OCI-LY7 (cell line): ENCODE measurements at regions not wholly inside any gene's neighbourhood (a gene's known extent, or its start where the extent isn't known, plus 50 kb on each side); places are given as distances from the start of the nearest gene placed in this dataset.

Source experiments
- BruUV-seq: library from RNA; stranded (reverse); fragments of 400-500 nt; replicated peaks from 2 replicates; lab custom pipeline; 2021; lab: Mats Ljungman, UMichigan
- CTCF ChIA-PET: fragments of 300-600 bp; sonication (Branson Sonifier 250); formaldehyde crosslinking; loops from one replicate; lab custom pipeline; 2022; ENCODE audit warnings: antibody characterized with exemption; ENCODE audit not compliant: unreplicated experiment; lab: Charles Lee
- POLR2A ChIA-PET: fragments of 300-600 bp; sonication (Branson Sonifier 250); formaldehyde crosslinking; loops from one replicate; lab custom pipeline; 2022; ENCODE audit warnings: antibody characterized with exemption; lab: Charles Lee
- DNase-seq: peaks from one replicate; pipeline ENCODE4 v3.0.0-alpha.2; 2015; ENCODE audit warnings: low spot score
- H2AFZ ChIP-seq: fragments of 200-600 bp; sonication (generic), shearing (Covaris generic); 2 replicates; pipeline ENCODE4 v1.6.1; 2014; ENCODE audit warnings: mild to moderate bottlenecking, antibody characterized with exemption, low read length, moderate library complexity
- H3K27ac ChIP-seq: fragments of 200-600 bp; sonication (generic); 2 replicates; pipeline ENCODE4 v1.5.1; 2014; ENCODE audit warnings: mixed run types, low read depth, mild to moderate bottlenecking, moderate library complexity, low read length, inconsistent platforms; ENCODE audit not compliant: poor library complexity, severe bottlenecking
- H3K36me3 ChIP-seq: fragments of 200-600 bp; sonication (generic); 2 replicates; pipeline ENCODE4 v1.6.1; 2014; ENCODE audit warnings: mild to moderate bottlenecking, antibody characterized with exemption, low read length, moderate library complexity, mixed read lengths; ENCODE audit not compliant: insufficient read depth
- H3K4me1 ChIP-seq: fragments of 200-600 bp; sonication (generic); 2 replicates; pipeline ENCODE4 v1.5.1; 2014; ENCODE audit warnings: mild to moderate bottlenecking, low read length; ENCODE audit not compliant: insufficient read depth, poor library complexity, severe bottlenecking
- H3K4me2 ChIP-seq: fragments of 200-600 bp; sonication (generic); 2 replicates; pipeline ENCODE4 v1.6.1; 2014; ENCODE audit warnings: mild to moderate bottlenecking, low read length
- H3K4me3 ChIP-seq: fragments of 200-600 bp; sonication (generic); 2 replicates; pipeline ENCODE4 v1.5.1; 2014; ENCODE audit warnings: mild to moderate bottlenecking, low read depth, low read length; ENCODE audit not compliant: poor library complexity, severe bottlenecking
- H3K79me2 ChIP-seq: fragments of 200-600 bp; sonication (generic); 2 replicates; pipeline ENCODE4 v1.6.1; 2016; ENCODE audit warnings: low read depth, mild to moderate bottlenecking, low read length, moderate library complexity, mixed read lengths; ENCODE audit not compliant: insufficient read depth
- H3K9me2 ChIP-seq: fragments of 200-600 bp; sonication (generic); 2 replicates; pipeline ENCODE4 v1.6.1; 2016; ENCODE audit warnings: mild to moderate bottlenecking, low read length, mixed read lengths; ENCODE audit not compliant: insufficient read depth
- H3K9me3 ChIP-seq: fragments of 200-600 bp; sonication (generic); 2 replicates; pipeline ENCODE4 v1.6.1; 2014; ENCODE audit warnings: mild to moderate bottlenecking, mixed run types, low read length, mixed read lengths
- H4K20me1 ChIP-seq: fragments of 200-600 bp; sonication (generic); 2 replicates; pipeline ENCODE4 v1.6.1; 2014; ENCODE audit warnings: mild to moderate bottlenecking, antibody characterized with exemption, low read length, moderate library complexity, mixed read lengths; ENCODE audit not compliant: insufficient read depth
- CTCF ChIP-seq: fragments of 200-600 bp; sonication (generic); conservative IDR thresholded peaks from 2 replicates; pipeline ENCODE4 v1.5.1; 2014; ENCODE audit warnings: mild to moderate bottlenecking, antibody characterized with exemption, low read length, moderate library complexity, mixed read lengths
- EZH2phosphoT487 ChIP-seq: fragments of 200-600 bp; sonication (generic); IDR thresholded peaks from 2 replicates; pipeline ENCODE4 v1.6.1; 2018; ENCODE audit warnings: low read depth, borderline replicate concordance, mild to moderate bottlenecking, mixed run types, antibody characterized with exemption, low read length, moderate library complexity, mixed read lengths
- intact Hi-C: fragments of 100-400 bp; cut with micrococcal nuclease; formaldehyde crosslinking; loops from one replicate; pipeline ENCODE4 v1.10.0; 2022; ENCODE audit not compliant: unreplicated experiment

GRCh38 chr11:19467904-19468303, 227.2 kb upstream of the E2F8 start:
- no peaks in the 10 kb centered on the region for H3K9me3 ChIP-seq
- no peaks in the 10 kb centered on the region for H3K4me1 ChIP-seq
- DNase-seq = no peak
- no peaks in the 10 kb centered on the region for H3K36me3 ChIP-seq
- POLR2A ChIA-PET = interaction anchor here (0.5 kb wide), 1 partner anchor 210 kb away, joined by 3 read pairs; no protein-coding TSS in a partner anchor
- no peak overlapping the region for H2AFZ ChIP-seq
- CTCF ChIA-PET = no interaction called here
- TF ChIP-seq EZH2phosphoT487 (no peak), CTCF (no peak)
- no peaks in the 10 kb centered on the region for H3K9me2 ChIP-seq
- H4K20me1 ChIP-seq = no peaks in the 10 kb centered on the region
- H3K4me3 ChIP-seq = no peak overlapping the region
- H3K79me2 ChIP-seq = no peaks in the 10 kb centered on the region
- no peak overlapping the region for H3K4me2 ChIP-seq
- intact Hi-C loops = no loop called here
- no TSS peak for BruUV-seq
- no peak overlapping the region for H3K27ac ChIP-seq

GRCh38 chr11:19466314-19466713, 225.6 kb upstream of the E2F8 start:
- Histone ChIP-seq H3K4me3 (no peak overlapping the region), H3K27ac (no peak overlapping the region), H4K20me1 (no peaks in the 10 kb centered on the region), H3K79me2 (no peaks in the 10 kb centered on the region), H3K9me3 (no peaks in the 10 kb centered on the region), H3K9me2 (no peaks in the 10 kb centered on the region), H3K4me2 (no peak overlapping the region), H2AFZ (no peak overlapping the region), H3K4me1 (no peaks in the 10 kb centered on the region), H3K36me3 (no peaks in the 10 kb centered on the region)
- TF ChIP-seq CTCF (no peak), EZH2phosphoT487 (no peak)
- ChIA-PET CTCF (no interaction called here), POLR2A (no interaction called here)
- no peak for DNase-seq
- BruUV-seq = no TSS peak
- intact Hi-C loops = no loop called here

DNA sequence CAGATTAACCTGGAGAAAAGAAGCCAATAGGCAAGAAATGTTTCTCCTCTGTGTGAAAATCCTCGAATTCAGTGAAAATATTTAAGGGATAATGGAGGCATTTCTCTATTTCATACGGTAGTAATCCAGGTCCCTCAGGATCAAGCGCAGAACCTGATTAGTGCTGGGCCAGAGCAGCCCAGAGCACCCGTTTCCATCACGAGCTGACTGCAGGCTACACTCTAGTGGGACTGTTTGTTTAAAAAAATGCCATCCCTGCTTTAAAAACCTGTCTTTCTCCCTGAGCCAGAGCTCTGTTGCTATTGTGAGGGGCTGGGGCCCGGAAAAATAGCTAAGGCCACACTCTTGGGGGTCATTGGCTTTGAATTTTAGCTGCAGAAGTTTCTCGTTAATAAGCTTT, 223.2 kb upstream of the E2F8 start:
- H3K9me3 ChIP-seq = no peaks in the 10 kb centered on the region
- H3K4me2 ChIP-seq = no peak overlapping the region
- no TSS peak for BruUV-seq
- no peak for DNase-seq
- H3K9me2 ChIP-seq = no peaks in the 10 kb centered on the region
- POLR2A ChIA-PET = interaction anchor here (1.3 kb wide), 1 partner anchor 31 kb away, joined by 3 read pairs; no protein-coding TSS in a partner anchor
- H3K4me3 ChIP-seq = no peak overlapping the region
- no peaks in the 10 kb centered on the region for H3K36me3 ChIP-seq
- no peaks in the 10 kb centered on the region for H4K20me1 ChIP-seq
- TF ChIP-seq CTCF (no peak), EZH2phosphoT487 (no peak)
- CTCF ChIA-PET = no interaction called here
- intact Hi-C loops = no loop called here
- no peaks in the 10 kb centered on the region for H3K79me2 ChIP-seq
- no peak overlapping the region for H3K27ac ChIP-seq
- no peaks in the 10 kb centered on the region for H3K4me1 ChIP-seq
- no peak overlapping the region for H2AFZ ChIP-seq
